NCI-H510A treated with DMSO at 0.1 percent for 48 hours (cell line): ENCODE measurements at regions not wholly inside any gene's neighbourhood (a gene's known extent, or its start where the extent isn't known, plus 50 kb on each side); places are given as distances from the start of the nearest gene placed in this dataset.
"Not testable (repeated sequence)": the region's sequence is repeated elsewhere in the genome, so short reads cannot be mapped to it uniquely, and the experiment has no call there.

Source experiments
- DNase-seq: peaks from one replicate; lab custom pipeline; 2025; lab: John Stamatoyannopoulos, UW

- DNase-seq, result no peak
Observed at GRCh38 chr3:4897765-4898453, 81.3 kb upstream of the BHLHE40 start.

DNA sequence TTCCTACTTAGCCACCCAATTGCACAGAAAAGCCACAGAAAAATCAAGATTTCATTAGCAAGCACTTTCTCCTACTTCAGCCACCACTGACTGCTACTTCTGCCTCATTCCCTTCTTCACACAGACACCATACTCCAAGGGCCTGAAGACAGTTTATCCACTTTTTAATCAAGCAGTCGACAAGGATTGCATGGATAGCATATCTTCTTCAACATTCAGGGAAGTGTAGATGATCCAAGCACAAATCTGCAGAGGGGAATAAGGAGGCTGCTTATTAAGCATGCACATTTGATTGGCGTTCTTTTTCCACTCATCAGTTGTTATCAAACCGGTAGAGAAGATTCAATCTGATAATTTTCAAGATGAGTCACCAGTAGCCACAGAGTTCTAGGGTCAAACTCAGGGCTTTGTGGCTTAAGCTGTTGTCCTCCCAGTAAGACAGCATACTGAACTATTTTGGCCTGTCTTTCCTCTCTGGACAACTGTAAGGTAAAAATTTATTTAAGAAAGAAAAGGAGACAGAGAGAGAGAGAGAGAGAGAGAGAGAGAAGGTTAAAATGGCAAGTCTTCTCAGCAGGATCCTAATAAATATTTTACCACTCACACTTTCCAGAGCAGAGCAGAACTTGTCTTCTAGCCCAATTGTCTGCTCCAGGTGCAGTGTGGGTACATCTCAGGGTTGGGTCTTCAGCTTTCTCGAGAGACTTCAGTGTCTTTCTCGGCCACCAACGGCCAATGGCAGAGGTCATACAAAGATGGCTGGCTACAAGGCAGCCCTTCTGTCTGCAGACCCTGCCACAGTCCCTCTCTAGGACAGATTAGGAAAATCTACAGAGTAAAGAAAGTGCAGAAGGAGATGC lies 80.6 kb upstream of the BHLHE40 start:
- no peak for DNase-seq

GRCh38 chr3:4899710-4900109 lies 79.5 kb upstream of the BHLHE40 start:
- no peak for DNase-seq

- DNase-seq, result no peak
Observed at GRCh38 chr3:4900298-4900697, 78.9 kb upstream of the BHLHE40 start.

GRCh38 chr3:4904811-4905695 lies 74.2 kb upstream of the BHLHE40 start:
- DNase-seq, result peak; percentile 9

- no peak for DNase-seq
Observed at GRCh38 chr3:4906107-4906621, 73.1 kb upstream of the BHLHE40 start.

DNA sequence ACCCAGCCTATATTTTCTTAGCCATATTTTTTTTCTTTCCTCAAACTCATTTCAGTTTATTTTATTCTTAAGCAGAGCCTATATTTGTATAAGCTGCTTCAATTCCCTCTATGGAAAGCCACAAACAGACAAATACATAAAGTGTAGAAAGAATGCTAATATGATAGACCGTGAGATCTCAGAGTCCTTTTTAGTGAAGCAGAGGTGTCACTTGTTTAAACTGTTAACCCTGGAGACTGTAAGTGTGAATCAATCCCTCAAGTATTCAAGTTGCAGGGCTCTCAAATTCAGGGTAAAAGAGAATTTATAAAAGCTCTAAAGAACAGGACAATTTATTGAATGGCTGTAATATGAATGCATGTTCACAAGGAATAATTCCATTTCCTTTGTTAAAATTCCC lies 72.2 kb upstream of the BHLHE40 start:
- no peak for DNase-seq

DNA sequence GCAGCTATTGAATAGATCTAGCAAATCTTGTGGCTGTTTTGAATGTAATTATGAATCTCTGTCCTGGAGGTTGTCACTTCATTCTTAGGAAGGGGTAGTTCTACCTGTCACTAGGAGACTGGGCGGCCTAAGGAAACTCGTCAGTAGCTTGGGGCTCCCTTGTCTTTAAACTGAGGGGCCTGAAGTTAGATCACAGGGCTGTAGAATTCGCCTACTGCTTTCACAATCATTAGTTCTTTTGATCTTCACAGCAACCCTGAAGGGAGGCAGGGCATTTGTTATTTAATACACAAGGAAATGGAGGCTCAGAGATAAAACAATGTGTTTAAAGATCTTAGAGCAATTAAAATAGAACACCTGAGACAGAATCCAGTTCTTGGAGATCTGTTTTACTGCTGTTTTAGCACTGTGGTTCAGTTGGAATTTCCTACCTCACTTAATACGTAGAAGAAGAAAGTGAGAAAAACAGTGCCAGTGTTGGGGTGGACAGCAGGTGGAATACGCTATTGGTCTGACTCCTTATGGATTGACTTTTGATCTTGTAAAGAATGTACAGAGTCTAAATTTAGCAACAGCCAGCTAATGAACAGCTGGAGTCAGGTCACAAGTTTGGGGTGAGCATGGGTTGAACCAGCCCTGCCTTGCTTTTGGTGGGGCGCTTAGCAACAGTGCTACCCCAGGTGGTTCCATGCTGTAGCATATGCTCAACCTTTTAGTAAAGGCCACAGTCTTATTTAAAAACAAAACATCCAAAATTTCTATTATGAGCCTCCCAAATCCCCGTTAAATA lies 71.4 kb upstream of the BHLHE40 start:
- DNase-seq, result no peak

GRCh38 chr3:4908433-4909156 lies 70.6 kb upstream of the BHLHE40 start:
- no peak for DNase-seq

DNA sequence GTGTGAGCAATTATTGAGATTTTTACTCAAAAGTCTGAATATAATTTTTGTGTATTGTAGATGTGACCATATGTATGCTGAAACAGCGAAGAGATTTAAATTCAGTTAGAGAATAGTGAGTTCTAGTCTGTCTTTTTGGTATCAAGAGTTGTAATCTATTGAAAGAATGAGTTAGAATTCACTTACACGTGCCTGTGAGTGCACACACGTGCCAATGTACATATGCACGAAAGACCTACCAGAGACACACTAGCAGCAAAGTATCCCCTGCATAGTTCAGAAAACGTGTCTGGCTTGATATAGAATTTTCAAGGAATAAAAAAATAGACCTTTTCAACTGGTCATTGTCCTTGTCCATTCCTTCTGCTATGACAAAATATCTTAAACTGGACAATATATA lies 64.8 kb upstream of the BHLHE40 start:
- DNase-seq, result no peak

GRCh38 chr3:4921589-4921988 lies 57.6 kb upstream of the BHLHE40 start:
- DNase-seq, result not testable (repeated sequence)

DNA sequence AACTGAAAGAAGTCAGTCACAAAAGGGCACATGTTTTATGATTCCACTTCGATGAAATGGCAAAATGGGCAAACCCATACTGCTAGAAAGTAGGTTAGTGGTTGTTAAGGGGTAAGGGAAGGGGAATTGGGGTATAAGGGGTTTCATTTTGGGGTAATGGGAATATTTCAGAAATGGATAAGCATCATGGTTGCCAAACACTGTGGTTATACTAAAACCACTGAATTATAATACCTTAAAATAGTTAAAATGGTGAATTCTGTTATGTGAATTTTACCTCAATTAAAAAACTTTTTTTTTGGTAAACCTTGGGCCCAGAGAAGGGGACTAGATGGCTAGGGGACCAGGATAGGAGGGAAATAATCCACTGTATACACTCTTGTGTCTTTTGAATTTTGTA lies 52.3 kb upstream of the BHLHE40 start:
- DNase-seq, result no peak

DNA sequence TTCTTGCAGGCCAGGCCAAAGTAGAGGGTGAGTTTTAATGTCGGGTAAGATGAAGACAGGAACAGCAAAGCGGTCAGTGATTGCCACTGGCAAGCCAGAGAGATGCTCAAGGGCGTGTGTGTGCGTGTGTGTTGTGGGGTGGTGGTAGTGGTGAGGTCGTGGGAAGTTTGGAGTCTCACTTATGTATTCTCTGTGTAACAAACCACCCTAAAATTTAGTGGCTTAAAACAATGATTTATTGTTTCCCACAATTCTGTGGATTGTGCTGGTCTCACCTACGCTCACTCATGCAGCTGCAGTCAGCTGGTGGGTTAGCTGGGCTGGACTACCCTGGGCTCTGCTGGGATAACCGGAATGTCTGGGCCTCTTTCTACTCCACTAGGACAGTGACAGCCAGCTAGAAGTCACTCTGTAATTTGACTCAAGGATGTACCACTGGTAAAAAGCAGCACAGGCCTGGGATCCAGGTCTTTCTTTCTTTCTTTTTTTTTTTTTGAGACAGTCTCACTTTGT lies 50.9 kb upstream of the BHLHE40 start:
- DNase-seq, result no peak
